ENCODE measurements at regions not wholly inside any gene's neighbourhood (a gene's known extent, or its start where the extent isn't known, plus 50 kb on each side); places are given as distances from the start of the nearest gene placed in this dataset.

DNA sequence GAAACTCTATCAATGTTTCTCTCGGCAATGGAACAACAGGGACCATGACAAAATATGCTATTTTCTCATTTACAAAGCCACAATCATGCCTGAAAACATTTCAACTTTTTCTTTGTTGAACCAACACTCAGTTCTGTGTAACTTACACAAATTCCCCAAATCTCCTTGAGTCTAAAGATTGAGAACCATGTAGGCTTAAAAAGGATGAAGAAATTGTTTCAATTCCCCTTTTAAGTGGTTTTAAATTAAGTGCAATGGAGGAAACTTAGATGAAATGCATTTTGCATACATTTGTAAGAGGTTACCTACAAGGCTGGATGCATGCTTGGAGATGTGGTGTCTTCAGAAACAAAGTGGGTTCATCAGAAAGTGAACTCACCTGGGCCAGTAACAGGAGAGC, 566.4 kb upstream of the CDH11 start:
- no peak overlapping the region for H3K9ac ChIP-seq (ENCODE audit: low read length)
- H3K36me3 ChIP-seq (ENCODE audit: control insufficient read depth, low read depth, low read length): no peaks in the 10 kb centered on the region
- peaks cover 9% of the 10 kb centered on the region for H3K9me3 ChIP-seq (ENCODE audit: control insufficient read depth, low read depth, low read length)
- H3K27me3 ChIP-seq (ENCODE audit: control insufficient read depth, insufficient read depth, low read length): no peaks in the 10 kb centered on the region
- H3K4me3 ChIP-seq (ENCODE audit: low read length): no peak overlapping the region
- H3K4me1 ChIP-seq (ENCODE audit: control insufficient read depth, low read depth, low read length): peaks cover 4% of the 10 kb centered on the region
- no peak overlapping the region for H3K27ac ChIP-seq (ENCODE audit: low read length)

DNA sequence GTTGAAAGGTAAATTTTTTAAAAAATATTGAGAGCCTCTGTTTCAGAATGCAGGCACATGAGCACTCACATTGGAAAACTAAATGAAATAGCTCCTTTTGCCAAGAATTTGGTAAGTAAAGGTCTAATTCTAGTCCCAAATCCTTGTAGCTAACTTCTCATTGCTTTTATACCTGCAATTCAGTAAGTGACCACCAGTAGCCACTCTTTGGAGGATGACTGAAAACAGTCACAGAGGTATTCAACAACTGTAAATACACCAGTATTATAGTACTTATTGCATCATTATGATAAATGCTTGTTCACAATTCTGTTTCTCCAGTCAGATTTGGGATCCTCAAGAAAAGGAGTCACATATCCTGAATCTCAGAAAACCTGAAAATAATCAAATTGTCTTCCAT, 562.4 kb upstream of the CDH11 start:
- peaks cover 9% of the 10 kb centered on the region for H3K9me3 ChIP-seq (ENCODE audit: control insufficient read depth, low read depth, low read length)
- no peaks in the 10 kb centered on the region for H3K27me3 ChIP-seq (ENCODE audit: control insufficient read depth, insufficient read depth, low read length)
- H3K4me3 ChIP-seq (ENCODE audit: low read length): no peak overlapping the region
- no peak overlapping the region for H3K27ac ChIP-seq (ENCODE audit: low read length)
- no peak overlapping the region for H3K9ac ChIP-seq (ENCODE audit: low read length)
- no peaks in the 10 kb centered on the region for H3K36me3 ChIP-seq (ENCODE audit: control insufficient read depth, low read depth, low read length)
- no peaks in the 10 kb centered on the region for H3K4me1 ChIP-seq (ENCODE audit: control insufficient read depth, low read depth, low read length)

DNA sequence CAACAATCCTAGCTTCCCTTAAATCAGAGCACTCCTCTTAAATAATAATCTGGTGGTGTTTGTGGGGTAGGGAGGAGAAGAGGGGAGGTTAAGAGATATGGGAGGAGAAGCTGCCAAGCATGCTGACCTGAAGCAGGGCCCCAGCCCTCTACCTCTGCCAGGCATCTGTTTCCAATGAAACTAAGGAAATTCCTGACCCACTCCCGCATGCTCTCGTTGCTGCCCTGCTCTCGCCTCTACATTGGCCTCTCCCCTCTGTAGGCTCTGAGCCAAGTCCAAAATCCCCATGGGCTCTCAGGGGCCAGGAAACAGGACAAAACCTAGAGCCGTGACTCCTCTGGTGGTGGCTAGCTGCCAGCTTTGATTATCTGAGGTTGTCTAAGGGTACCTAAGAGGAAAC, 559.5 kb upstream of the CDH11 start:
- Histone ChIP-seq H3K27me3 (ENCODE audit: control insufficient read depth, insufficient read depth, low read length) (no peaks in the 10 kb centered on the region), H3K9me3 (ENCODE audit: control insufficient read depth, low read depth, low read length) (peaks cover 9% of the 10 kb centered on the region), H3K4me1 (ENCODE audit: control insufficient read depth, low read depth, low read length) (no peaks in the 10 kb centered on the region)

DNA sequence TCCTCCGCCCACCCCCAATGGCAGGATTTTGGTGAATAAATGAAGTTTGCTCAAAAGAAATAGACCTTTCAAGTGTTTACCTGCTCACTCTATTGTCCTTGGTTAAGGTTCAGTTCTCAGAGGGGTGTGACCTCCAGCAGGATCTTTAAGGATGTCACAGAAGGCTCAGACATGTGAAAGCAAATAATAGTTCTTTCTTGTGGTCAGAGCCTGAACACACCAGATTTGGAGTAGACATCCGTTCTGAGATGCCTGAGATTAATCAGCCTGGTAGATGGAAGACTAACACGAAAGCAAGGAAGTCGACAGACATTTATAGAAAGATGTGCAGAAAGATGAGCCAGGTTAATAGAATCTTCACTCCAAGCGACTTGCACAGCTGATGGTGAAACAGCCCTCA, 557.9 kb upstream of the CDH11 start:
- Histone ChIP-seq H3K27me3 (ENCODE audit: control insufficient read depth, insufficient read depth, low read length) (no peaks in the 10 kb centered on the region), H3K9ac (ENCODE audit: low read length) (no peak overlapping the region), H3K4me1 (ENCODE audit: control insufficient read depth, low read depth, low read length) (no peaks in the 10 kb centered on the region), H3K27ac (ENCODE audit: low read length) (no peak overlapping the region), H3K9me3 (ENCODE audit: control insufficient read depth, low read depth, low read length) (peaks cover 9% of the 10 kb centered on the region), H3K4me3 (ENCODE audit: low read length) (no peak overlapping the region), H3K36me3 (ENCODE audit: control insufficient read depth, low read depth, low read length) (no peaks in the 10 kb centered on the region)

More for the DNA sequence above, 559.5 kb upstream of the CDH11 start:
- Histone ChIP-seq H3K9ac (ENCODE audit: low read length) (no peak overlapping the region), H3K4me3 (ENCODE audit: low read length) (no peak overlapping the region), H3K27ac (ENCODE audit: low read length) (no peak overlapping the region), H3K36me3 (ENCODE audit: control insufficient read depth, low read depth, low read length) (no peaks in the 10 kb centered on the region)

DNA sequence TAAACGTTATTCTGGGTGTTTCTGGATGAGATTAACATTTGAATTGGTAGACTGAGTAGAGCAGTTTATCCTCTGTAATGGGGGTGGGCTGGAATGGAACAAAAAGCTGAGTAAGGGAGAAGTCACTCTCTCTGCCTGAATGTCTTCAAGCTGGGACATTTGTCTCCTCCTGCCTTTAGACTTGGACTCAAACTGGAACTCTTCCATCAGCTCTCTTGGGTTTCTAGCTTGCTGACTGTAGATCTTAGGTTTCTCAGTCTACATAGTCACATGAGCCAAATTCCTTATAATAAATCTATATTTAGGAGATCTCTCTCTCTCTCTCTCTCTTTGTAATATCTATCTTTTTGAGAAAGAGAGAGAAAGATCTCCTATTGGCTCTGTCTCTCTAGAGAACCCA, 553.3 kb upstream of the CDH11 start:
- Histone ChIP-seq H3K9ac (ENCODE audit: low read length) (no peak overlapping the region), H3K27ac (ENCODE audit: low read length) (no peak overlapping the region), H3K36me3 (ENCODE audit: control insufficient read depth, low read depth, low read length) (no peaks in the 10 kb centered on the region), H3K27me3 (ENCODE audit: control insufficient read depth, insufficient read depth, low read length) (no peaks in the 10 kb centered on the region), H3K9me3 (ENCODE audit: control insufficient read depth, low read depth, low read length) (no peaks in the 10 kb centered on the region), H3K4me3 (ENCODE audit: low read length) (no peak overlapping the region), H3K4me1 (ENCODE audit: control insufficient read depth, low read depth, low read length) (no peaks in the 10 kb centered on the region)

DNA sequence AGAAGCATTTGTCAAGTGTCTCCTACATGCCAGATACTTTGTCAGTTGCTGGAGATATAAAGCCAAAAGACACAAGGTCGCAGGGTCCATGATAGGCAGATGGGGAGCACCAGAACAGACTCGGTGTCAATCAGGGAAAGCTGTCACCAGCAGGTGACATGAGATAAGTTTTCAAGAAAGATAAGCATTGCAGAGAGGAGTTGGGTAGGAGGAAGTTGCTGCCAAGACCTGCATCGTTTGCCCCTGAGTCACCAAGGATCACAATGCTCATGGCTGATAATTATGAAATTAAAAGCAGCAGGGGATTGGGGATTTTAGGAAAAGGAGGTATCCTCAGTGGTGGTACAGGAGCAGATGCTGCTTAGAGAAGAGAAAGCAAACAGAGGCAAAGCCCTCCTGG, 551.1 kb upstream of the CDH11 start:
- no peak overlapping the region for H3K27ac ChIP-seq (ENCODE audit: low read length)
- H3K9me3 ChIP-seq (ENCODE audit: control insufficient read depth, low read depth, low read length): no peaks in the 10 kb centered on the region
- no peak overlapping the region for H3K9ac ChIP-seq (ENCODE audit: low read length)
- no peak overlapping the region for H3K4me3 ChIP-seq (ENCODE audit: low read length)
- H3K27me3 ChIP-seq (ENCODE audit: control insufficient read depth, insufficient read depth, low read length): no peaks in the 10 kb centered on the region
- H3K36me3 ChIP-seq (ENCODE audit: control insufficient read depth, low read depth, low read length): no peaks in the 10 kb centered on the region
- no peaks in the 10 kb centered on the region for H3K4me1 ChIP-seq (ENCODE audit: control insufficient read depth, low read depth, low read length)

DNA sequence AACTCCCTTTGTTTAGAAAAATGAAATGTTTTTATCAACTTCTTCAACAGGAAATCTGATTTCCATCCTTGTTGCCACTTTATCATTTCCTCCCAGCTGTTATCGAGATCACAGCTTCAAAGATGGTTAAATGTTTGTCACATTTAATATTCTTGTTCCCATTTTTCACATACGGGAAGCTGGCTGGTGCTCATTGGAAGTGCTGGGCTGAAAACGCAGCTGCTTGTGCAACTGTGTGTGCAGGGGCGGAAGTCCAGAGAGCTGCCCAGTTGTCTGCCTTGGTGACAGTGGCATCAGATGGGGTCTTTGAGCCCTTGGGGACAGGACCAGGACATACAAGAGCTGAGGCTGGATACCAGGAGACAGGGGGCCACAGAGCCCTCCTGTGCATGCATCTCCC, 549.2 kb upstream of the CDH11 start:
- Histone ChIP-seq H3K4me3 (ENCODE audit: low read length) (no peak overlapping the region), H3K27ac (ENCODE audit: low read length) (no peak overlapping the region), H3K36me3 (ENCODE audit: control insufficient read depth, low read depth, low read length) (no peaks in the 10 kb centered on the region), H3K9ac (ENCODE audit: low read length) (no peak overlapping the region), H3K27me3 (ENCODE audit: control insufficient read depth, insufficient read depth, low read length) (no peaks in the 10 kb centered on the region), H3K4me1 (ENCODE audit: control insufficient read depth, low read depth, low read length) (peaks cover under 1% of the 10 kb centered on the region), H3K9me3 (ENCODE audit: control insufficient read depth, low read depth, low read length) (no peaks in the 10 kb centered on the region)

DNA sequence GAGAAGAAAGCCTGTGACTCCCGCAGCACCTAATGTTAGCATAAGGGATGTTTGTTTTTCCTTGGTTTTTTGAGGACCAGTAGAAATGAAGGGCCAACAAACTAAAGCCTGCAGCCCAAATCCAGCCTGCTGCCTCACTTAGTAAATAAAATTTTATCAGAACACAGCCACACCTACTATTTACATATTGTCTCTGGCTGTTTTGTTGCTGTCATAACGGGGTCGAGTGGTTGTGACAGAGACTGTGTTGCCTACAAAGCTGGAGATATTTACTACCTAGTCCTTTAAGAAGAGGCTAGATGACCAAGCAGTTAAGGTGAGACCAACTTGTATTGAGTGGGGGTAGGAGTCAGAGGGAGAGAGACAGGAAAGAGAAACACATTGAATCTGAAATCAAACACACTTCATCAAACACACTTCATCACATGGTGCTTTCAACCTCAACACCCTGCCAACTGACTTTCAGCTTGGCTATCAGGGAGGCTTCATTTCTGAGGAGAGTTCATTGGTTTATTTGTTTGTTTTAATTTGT, 546.3 kb upstream of the CDH11 start:
- H3K4me1 ChIP-seq (ENCODE audit: control insufficient read depth, low read depth, low read length): peaks cover 7% of the 10 kb centered on the region
- no peak overlapping the region for H3K4me3 ChIP-seq (ENCODE audit: low read length)

DNA sequence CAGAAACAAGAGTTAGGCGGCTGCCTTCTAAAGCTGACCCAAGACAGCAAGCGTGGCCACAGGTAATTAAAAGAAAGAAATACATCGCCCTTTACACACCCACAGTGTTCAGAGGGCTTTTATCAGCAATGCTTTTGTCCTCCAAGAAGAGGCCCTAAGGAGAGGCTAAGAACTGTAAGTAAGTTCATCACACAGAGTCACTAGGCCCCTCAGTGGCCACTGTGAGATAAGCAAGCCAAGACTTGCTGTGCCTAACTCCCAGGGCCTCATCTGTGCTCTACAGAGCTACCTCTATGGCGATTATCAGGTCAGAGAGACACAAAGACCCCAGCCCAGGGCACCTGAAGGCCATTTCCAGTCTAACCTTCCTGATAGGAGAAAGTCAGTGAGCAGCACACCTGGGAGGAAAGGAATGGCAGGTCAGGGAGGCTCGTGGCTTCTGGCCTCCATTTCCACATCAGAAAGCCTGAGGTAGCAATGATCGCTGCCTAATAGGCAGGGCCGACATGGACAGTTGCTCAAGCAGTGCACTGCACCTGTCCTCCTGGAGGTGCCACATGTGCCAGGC, 545.2 kb upstream of the CDH11 start:
- no peak overlapping the region for H3K4me3 ChIP-seq (ENCODE audit: low read length)
- H3K27me3 ChIP-seq (ENCODE audit: control insufficient read depth, insufficient read depth, low read length): no peaks in the 10 kb centered on the region
- no peak overlapping the region for H3K27ac ChIP-seq (ENCODE audit: low read length)
- H3K9ac ChIP-seq (ENCODE audit: low read length): no peak overlapping the region
- H3K9me3 ChIP-seq (ENCODE audit: control insufficient read depth, low read depth, low read length): no peaks in the 10 kb centered on the region
- H3K4me1 ChIP-seq (ENCODE audit: control insufficient read depth, low read depth, low read length): peaks cover 7% of the 10 kb centered on the region
- no peaks in the 10 kb centered on the region for H3K36me3 ChIP-seq (ENCODE audit: control insufficient read depth, low read depth, low read length)

More for the DNA sequence above, 546.3 kb upstream of the CDH11 start:
- Histone ChIP-seq H3K27me3 (ENCODE audit: control insufficient read depth, insufficient read depth, low read length) (no peaks in the 10 kb centered on the region), H3K9ac (ENCODE audit: low read length) (no peak overlapping the region), H3K9me3 (ENCODE audit: control insufficient read depth, low read depth, low read length) (no peaks in the 10 kb centered on the region), H3K36me3 (ENCODE audit: control insufficient read depth, low read depth, low read length) (no peaks in the 10 kb centered on the region), H3K27ac (ENCODE audit: low read length) (no peak overlapping the region)

DNA sequence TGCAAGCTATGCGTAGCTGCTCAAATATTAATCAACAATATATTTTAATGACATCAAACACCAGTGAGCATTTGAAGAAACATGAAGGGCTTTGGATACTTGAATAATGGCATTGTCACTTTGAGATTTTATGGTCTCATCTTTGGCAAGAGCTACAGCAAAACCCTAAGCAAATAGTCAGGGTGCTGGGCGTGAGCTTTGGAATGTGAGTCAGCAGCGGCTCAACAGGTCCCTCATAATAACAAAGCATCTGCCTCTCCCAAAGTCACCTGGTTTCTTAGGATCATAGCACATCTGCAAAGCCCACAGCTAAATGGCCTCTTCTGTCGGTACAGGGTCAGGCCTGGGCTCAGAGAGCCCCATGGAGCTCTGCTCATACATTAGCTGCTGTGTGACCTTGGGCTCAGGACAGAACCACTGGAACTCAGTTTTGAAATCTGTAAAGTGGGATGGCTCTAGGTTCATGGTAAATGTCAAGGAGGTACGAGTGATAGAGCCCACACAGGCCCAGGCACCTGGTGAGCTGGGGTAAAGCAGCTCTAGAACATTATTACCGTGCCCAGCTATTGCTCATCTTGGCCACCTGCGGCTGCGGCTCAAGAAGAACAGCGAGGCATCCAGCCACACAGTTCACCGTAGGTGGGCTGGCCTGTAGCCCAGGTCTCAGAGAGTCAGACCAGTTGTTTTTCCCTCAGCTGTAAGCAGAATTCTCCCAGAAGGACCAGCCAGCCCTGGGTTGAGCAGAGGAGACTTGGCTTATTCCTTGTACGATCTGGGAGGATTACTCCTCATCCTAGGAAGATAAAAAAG, 544.5 kb upstream of the CDH11 start:
- Histone ChIP-seq H3K9me3 (ENCODE audit: control insufficient read depth, low read depth, low read length) (no peaks in the 10 kb centered on the region), H3K9ac (ENCODE audit: low read length) (no peak overlapping the region), H3K27me3 (ENCODE audit: control insufficient read depth, insufficient read depth, low read length) (no peaks in the 10 kb centered on the region), H3K4me3 (ENCODE audit: low read length) (no peak overlapping the region), H3K4me1 (ENCODE audit: control insufficient read depth, low read depth, low read length) (peaks cover 7% of the 10 kb centered on the region), H3K27ac (ENCODE audit: low read length) (no peak overlapping the region), H3K36me3 (ENCODE audit: control insufficient read depth, low read depth, low read length) (no peaks in the 10 kb centered on the region)

DNA sequence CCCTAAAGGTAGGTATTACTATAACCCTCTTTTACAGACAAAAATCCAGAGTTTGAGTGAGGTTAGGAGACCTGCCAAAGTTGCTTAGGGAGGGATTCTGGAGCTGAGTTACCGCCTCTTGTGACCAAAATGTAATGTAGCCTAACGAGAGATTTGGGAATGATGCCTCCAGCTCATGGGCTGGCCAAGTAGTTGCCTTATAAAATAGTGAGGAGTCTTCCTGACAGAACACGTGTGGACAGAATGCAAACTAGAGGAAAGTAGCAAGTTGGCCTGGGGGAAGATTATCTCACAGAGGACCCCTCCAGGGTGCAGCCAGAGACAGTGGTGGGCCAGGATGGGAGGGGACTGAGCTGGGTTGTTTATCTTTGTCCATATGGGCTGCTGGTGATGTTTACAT, 543.7 kb upstream of the CDH11 start:
- no peak overlapping the region for H3K9ac ChIP-seq (ENCODE audit: low read length)
- no peak overlapping the region for H3K27ac ChIP-seq (ENCODE audit: low read length)
- no peaks in the 10 kb centered on the region for H3K27me3 ChIP-seq (ENCODE audit: control insufficient read depth, insufficient read depth, low read length)
- no peaks in the 10 kb centered on the region for H3K9me3 ChIP-seq (ENCODE audit: control insufficient read depth, low read depth, low read length)
- no peaks in the 10 kb centered on the region for H3K36me3 ChIP-seq (ENCODE audit: control insufficient read depth, low read depth, low read length)
- no peak overlapping the region for H3K4me3 ChIP-seq (ENCODE audit: low read length)
- peaks cover 7% of the 10 kb centered on the region for H3K4me1 ChIP-seq (ENCODE audit: control insufficient read depth, low read depth, low read length)

DNA sequence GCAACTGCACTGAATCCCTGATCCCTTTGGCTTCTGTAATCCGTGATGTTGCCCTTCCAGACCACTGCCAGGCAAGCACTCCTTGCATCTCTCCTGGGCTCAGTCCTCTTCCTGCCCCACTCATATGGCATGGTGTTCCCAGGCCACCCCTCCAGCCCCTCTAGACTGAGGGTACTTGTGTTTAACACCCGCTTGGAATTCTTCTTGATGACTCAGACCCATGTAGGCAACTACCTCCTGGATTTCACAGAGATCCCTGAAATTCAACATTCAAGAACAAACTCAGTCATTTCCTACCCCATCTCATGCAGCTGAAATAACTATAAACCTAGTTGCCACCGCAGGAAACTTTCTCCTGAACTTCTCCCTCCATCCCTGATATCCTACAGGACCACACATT, 541.9 kb upstream of the CDH11 start:
- peaks cover 7% of the 10 kb centered on the region for H3K4me1 ChIP-seq (ENCODE audit: control insufficient read depth, low read depth, low read length)
- H3K9ac ChIP-seq (ENCODE audit: low read length): no peak overlapping the region
- H3K4me3 ChIP-seq (ENCODE audit: low read length): no peak overlapping the region
- H3K9me3 ChIP-seq (ENCODE audit: control insufficient read depth, low read depth, low read length): no peaks in the 10 kb centered on the region
- no peak overlapping the region for H3K27ac ChIP-seq (ENCODE audit: low read length)
- H3K36me3 ChIP-seq (ENCODE audit: control insufficient read depth, low read depth, low read length): no peaks in the 10 kb centered on the region
- no peaks in the 10 kb centered on the region for H3K27me3 ChIP-seq (ENCODE audit: control insufficient read depth, insufficient read depth, low read length)
